ENCODE measurements at regions not wholly inside any gene's neighbourhood (a gene's known extent, or its start where the extent isn't known, plus 50 kb on each side); places are given as distances from the start of the nearest gene placed in this dataset.

DNA sequence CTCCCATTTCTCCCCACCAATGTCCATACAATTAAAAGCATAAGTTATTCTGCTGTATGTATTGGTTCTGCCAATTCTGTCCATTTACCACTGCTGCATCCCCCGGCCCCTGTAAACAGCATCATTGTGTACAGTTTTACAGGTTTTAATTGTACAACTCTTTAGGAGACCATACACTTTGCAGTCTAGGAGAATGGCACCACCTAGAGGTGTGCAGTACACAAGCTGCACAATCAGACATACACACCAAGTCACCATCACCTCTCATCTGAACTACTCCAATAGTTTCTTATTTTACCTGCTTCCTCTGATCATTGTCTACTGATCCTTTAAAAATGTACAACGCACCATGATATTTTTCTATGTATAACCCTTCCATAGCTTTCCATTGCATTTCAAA, 855.9 kb upstream of the KLHL1 start:
- TF ChIP-seq CTCF (IDR thresholded peaks at IDR 0.05) (peak; percentile 63), ZFX (IDR thresholded peaks at IDR 0.05; ENCODE audit: borderline replicate concordance) (no peak)
